HS-27A (cell line): ENCODE measurements at regions not wholly inside any gene's neighbourhood (a gene's known extent, or its start where the extent isn't known, plus 50 kb on each side); places are given as distances from the start of the nearest gene placed in this dataset.
"Not testable (repeated sequence)": the region's sequence is repeated elsewhere in the genome, so short reads cannot be mapped to it uniquely, and the experiment has no call there.

ENCODE experiments used
- DNase-seq: peaks from one replicate; pipeline ENCODE4 v3.0.0-alpha.2; 2012; ENCODE audit warnings: low read depth, missing footprints

GRCh38 chr4:43619219-43619618, 726.7 kb downstream of the GRXCR1 start:
- no peak for DNase-seq

- DNase-seq: not testable (repeated sequence)
Observed at GRCh38 chr4:43637893-43638292, 745.4 kb downstream of the GRXCR1 start.

GRCh38 chr4:43651991-43652390, 759.5 kb downstream of the GRXCR1 start:
- DNase-seq: no peak

GRCh38 chr4:43659547-43659946, 767.0 kb downstream of the GRXCR1 start:
- not testable (repeated sequence) for DNase-seq

GRCh38 chr4:43672265-43672885, 776.2 kb downstream of the KCTD8 start:
- DNase-seq: not testable (repeated sequence)

- no peak for DNase-seq
Observed at GRCh38 chr4:43680421-43680820, 768.2 kb downstream of the KCTD8 start.

- no peak for DNase-seq
Observed at GRCh38 chr4:43682551-43682950, 766.1 kb downstream of the KCTD8 start.

GRCh38 chr4:43690116-43690515, 758.5 kb downstream of the KCTD8 start:
- no peak for DNase-seq

GRCh38 chr4:43693876-43694275, 754.7 kb downstream of the KCTD8 start:
- DNase-seq: no peak

GRCh38 chr4:43709443-43709842, 739.2 kb downstream of the KCTD8 start:
- no peak for DNase-seq

- DNase-seq: no peak
Observed at GRCh38 chr4:43716721-43717395, 731.8 kb downstream of the KCTD8 start.

- no peak for DNase-seq
Observed at GRCh38 chr4:43718369-43718768, 730.2 kb downstream of the KCTD8 start.

- DNase-seq: no peak
Observed at GRCh38 chr4:43732829-43733426, 715.7 kb downstream of the KCTD8 start.

GRCh38 chr4:43742083-43742482, 706.5 kb downstream of the KCTD8 start:
- DNase-seq: no peak

- DNase-seq: no peak
Observed at GRCh38 chr4:43754566-43754965, 694.0 kb downstream of the KCTD8 start.

- DNase-seq: no peak
Observed at GRCh38 chr4:43757147-43757546, 691.5 kb downstream of the KCTD8 start.

GRCh38 chr4:43758836-43759235, 689.8 kb downstream of the KCTD8 start:
- no peak for DNase-seq

- DNase-seq: no peak
Observed at GRCh38 chr4:43763029-43763610, 685.5 kb downstream of the KCTD8 start.

GRCh38 chr4:43765514-43765913, 683.1 kb downstream of the KCTD8 start:
- DNase-seq: no peak

- DNase-seq: no peak
Observed at GRCh38 chr4:43766648-43767047, 682.0 kb downstream of the KCTD8 start.

- DNase-seq: no peak
Observed at GRCh38 chr4:43776371-43776770, 672.2 kb downstream of the KCTD8 start.

- DNase-seq: no peak
Observed at GRCh38 chr4:43778187-43778915, 670.3 kb downstream of the KCTD8 start.
